PFSK-1 (cell line): ENCODE measurements at regions not wholly inside any gene's neighbourhood (a gene's known extent, or its start where the extent isn't known, plus 50 kb on each side); places are given as distances from the start of the nearest gene placed in this dataset.

Source experiments
- FOXP2 ChIP-seq: optimal IDR thresholded peaks from 2 replicates; pipeline ENCODE3; 2011; ENCODE audit warnings: borderline replicate concordance, control low read depth, inconsistent platforms; ENCODE audit not compliant: insufficient read depth; ENCODE audit errors: extremely low read length, extremely low read depth
- POLR2AphosphoS5 ChIP-seq: IDR thresholded peaks from 2 replicates; pipeline ENCODE4 v1.6.1; 2012; ENCODE audit warnings: low read depth, mild to moderate bottlenecking, control low read depth, low read length, moderate library complexity
- SIN3A ChIP-seq: IDR thresholded peaks from 2 replicates; pipeline ENCODE4 v1.6.1; 2012; ENCODE audit warnings: mild to moderate bottlenecking, low read length, moderate library complexity, borderline replicate concordance; ENCODE audit not compliant: insufficient read depth
- TAF1 ChIP-seq: IDR thresholded peaks from 2 replicates; pipeline ENCODE4 v1.6.1; 2012; ENCODE audit warnings: low read length, control low read depth, borderline replicate concordance; ENCODE audit not compliant: insufficient read depth
- TF ChIP-seq, protein P1 (sequence below), 2 experiments: IDR thresholded peaks; 2 replicates each; pipeline versions ENCODE4 v1.6.1 to v1.8.0; 2011 to 2012; ENCODE audit warnings: low read depth in 2 of 2, low read length in 2 of 2, control low read depth in 1 of 2, inconsistent platforms in 1 of 2, mild to moderate bottlenecking in 1 of 2, moderate library complexity in 1 of 2; ENCODE audit not compliant: insufficient read depth in 1 of 2

DNA sequence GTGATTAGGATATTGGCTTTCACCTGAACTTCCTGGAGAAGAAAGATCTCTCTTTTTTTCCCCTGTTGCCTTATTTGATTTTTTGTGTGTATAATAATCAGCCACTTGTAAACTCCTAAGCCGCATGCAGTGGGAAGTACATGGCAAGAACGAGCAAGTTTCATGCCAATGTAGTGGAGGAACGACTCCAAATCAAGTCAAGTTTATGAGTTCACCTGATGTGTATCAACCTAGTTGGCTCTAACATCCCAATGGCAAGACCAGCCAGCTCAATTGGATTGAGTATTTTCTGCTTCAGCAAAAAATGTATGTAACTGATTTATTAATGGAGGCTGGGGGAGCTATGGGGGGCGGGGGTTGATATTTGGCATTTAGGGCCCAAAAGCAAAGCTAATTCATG lies 65.5 kb upstream of the LYZL1 start:
- TF ChIP-seq SIN3A = no peak
- TF ChIP-seq, protein P1, sequence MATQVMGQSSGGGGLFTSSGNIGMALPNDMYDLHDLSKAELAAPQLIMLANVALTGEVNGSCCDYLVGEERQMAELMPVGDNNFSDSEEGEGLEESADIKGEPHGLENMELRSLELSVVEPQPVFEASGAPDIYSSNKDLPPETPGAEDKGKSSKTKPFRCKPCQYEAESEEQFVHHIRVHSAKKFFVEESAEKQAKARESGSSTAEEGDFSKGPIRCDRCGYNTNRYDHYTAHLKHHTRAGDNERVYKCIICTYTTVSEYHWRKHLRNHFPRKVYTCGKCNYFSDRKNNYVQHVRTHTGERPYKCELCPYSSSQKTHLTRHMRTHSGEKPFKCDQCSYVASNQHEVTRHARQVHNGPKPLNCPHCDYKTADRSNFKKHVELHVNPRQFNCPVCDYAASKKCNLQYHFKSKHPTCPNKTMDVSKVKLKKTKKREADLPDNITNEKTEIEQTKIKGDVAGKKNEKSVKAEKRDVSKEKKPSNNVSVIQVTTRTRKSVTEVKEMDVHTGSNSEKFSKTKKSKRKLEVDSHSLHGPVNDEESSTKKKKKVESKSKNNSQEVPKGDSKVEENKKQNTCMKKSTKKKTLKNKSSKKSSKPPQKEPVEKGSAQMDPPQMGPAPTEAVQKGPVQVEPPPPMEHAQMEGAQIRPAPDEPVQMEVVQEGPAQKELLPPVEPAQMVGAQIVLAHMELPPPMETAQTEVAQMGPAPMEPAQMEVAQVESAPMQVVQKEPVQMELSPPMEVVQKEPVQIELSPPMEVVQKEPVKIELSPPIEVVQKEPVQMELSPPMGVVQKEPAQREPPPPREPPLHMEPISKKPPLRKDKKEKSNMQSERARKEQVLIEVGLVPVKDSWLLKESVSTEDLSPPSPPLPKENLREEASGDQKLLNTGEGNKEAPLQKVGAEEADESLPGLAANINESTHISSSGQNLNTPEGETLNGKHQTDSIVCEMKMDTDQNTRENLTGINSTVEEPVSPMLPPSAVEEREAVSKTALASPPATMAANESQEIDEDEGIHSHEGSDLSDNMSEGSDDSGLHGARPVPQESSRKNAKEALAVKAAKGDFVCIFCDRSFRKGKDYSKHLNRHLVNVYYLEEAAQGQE (IDR thresholded peaks at IDR 0.05; ENCODE audit: insufficient read depth in 1 of 2, low read depth in 2 of 2, low read length in 2 of 2) = no peak
- TF ChIP-seq FOXP2 = no peak
- TF ChIP-seq TAF1 = no peak
- TF ChIP-seq POLR2AphosphoS5 = no peak

DNA sequence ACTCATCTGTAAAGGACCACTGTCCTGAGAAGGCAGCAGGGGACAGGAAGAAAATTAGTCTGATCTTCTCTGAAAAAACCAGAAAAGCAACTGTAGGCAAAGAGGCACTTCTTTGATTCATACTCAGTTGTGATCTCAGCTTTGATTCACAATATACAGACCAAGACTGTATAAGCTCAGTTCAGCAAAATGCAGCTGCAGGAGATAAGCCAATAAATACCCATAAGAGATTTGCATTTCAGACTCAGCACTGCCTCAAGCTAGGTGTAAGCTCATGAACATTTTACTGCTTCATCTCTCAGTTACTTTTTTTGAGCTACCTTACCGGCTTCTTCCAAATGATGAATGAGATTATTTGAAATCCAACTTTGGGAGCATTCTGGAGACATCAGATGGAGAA lies 64.2 kb upstream of the LYZL1 start:
- TF ChIP-seq SIN3A (no peak), POLR2AphosphoS5 (no peak), TAF1 (no peak), FOXP2 (no peak)
- TF ChIP-seq, protein P1 (IDR thresholded peaks at IDR 0.05; ENCODE audit: insufficient read depth in 1 of 2, low read depth in 2 of 2, low read length in 2 of 2) = no peak

DNA sequence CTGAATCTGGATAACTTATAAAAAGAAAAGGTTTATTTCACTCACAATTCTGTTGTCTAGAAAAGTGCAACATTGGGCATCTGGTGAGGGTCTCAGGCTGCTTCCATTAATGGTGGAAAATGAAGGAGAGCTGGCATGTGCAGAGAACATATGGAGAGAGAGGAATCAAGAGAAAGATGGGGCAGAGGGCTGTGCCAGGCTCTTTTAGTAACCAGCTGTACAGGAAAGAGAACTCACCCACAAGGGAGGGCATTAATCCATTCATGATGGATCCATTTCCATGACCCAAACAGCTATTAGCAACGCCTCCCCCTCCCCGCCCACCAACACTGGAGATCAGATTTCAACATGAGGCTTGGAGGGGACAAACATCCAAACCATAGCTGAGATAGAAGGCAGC lies 61.7 kb upstream of the LYZL1 start:
- TF ChIP-seq FOXP2 (no peak), POLR2AphosphoS5 (no peak), TAF1 (no peak), SIN3A (no peak)
- TF ChIP-seq, protein P1 (IDR thresholded peaks at IDR 0.05; ENCODE audit: insufficient read depth in 1 of 2, low read depth in 2 of 2, low read length in 2 of 2) = no peak

DNA sequence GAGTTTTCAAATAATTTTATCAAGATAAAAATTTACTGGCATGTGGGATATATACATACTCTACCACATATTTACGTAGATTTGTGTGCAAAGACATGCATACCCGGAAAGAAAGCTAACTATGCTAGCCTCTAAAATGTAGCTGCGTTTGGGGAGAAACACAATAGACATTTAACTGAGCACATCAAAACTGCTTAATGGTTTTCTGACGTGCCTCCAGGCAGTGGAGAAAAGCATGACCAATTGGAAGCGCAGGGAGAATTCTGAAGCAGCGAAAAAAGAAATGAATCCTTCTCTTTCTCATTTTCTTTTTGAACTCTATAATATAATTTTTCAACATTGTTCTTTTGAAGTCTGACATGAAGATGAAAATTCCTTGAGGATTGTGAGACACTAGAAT lies 60.3 kb upstream of the LYZL1 start:
- TF ChIP-seq SIN3A = no peak
- no peak for TF ChIP-seq TAF1
- no peak for TF ChIP-seq POLR2AphosphoS5
- TF ChIP-seq, protein P1 (IDR thresholded peaks at IDR 0.05; ENCODE audit: insufficient read depth in 1 of 2, low read depth in 2 of 2, low read length in 2 of 2) = no peak
- TF ChIP-seq FOXP2 = no peak

DNA sequence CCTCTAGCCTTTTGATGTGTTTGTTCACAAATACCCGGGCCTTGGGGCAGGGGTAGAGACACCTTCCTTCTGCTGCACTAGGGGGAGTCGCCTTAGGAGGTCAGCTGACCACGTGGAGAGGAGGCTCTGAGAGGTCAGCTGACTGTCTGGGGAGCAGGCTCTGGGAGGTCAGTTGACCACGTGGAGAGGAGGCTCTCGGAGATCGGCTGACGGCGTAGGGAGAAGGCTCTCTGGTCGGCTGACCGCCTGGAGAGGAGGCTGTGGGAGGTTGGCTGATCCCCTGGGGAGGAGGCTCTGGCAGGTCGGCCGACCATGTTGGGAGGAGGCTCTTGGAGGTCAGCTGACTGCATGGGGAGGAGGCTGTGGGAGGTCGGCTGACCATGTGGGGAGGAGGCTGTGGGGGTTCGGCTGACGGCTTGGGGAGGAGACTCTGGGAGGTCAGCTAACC lies 59.6 kb upstream of the LYZL1 start:
- TF ChIP-seq, protein P1 (IDR thresholded peaks at IDR 0.05; ENCODE audit: insufficient read depth in 1 of 2, low read depth in 2 of 2, low read length in 2 of 2) = no peak
- TF ChIP-seq TAF1 = no peak
- TF ChIP-seq FOXP2 = no peak
- no peak for TF ChIP-seq POLR2AphosphoS5
- TF ChIP-seq SIN3A = no peak
